PC-3 (cell line): ENCODE measurements at regions not wholly inside any gene's neighbourhood (a gene's known extent, or its start where the extent isn't known, plus 50 kb on each side); places are given as distances from the start of the nearest gene placed in this dataset.
A peak's percentile ranks its signal among the peaks of the same experiment; 100 is the strongest.

Source experiments
- ATAC-seq: fragments of 200-7000 bp; cut with Tn5 transposase; 2 replicates; pipeline ENCODE4 v1.9.1; 2020; ENCODE audit warnings: mild to moderate bottlenecking, moderate library complexity
- BruUV-seq: library from RNA; stranded (reverse); fragments of 400-500 nt; replicated peaks from 2 replicates; lab custom pipeline; 2021; lab: Mats Ljungman, UMichigan
- CTCF ChIA-PET: fragments of 300-600 bp; sonication (Branson Sonifier 250); formaldehyde crosslinking; loops from one replicate; lab custom pipeline; 2022; ENCODE audit warnings: antibody characterized with exemption; lab: Charles Lee
- POLR2A ChIA-PET: fragments of 300-600 bp; sonication (Branson Sonifier 250); formaldehyde crosslinking; loops from one replicate; lab custom pipeline; 2022; ENCODE audit warnings: antibody characterized with exemption; ENCODE audit not compliant: unreplicated experiment; lab: Charles Lee
- DNase-seq: peaks from one replicate; pipeline ENCODE4 v3.0.0-alpha.2; 2015
- H2AFZ ChIP-seq: fragments of 300-600 bp; sonication (generic); 2 replicates; pipeline ENCODE4 v1.6.0; 2016; ENCODE audit warnings: antibody characterized with exemption, low read length
- H3F3A ChIP-seq: fragments of 300-600 bp; sonication (generic); one replicate; pipeline ENCODE4 v1.6.0; 2017; ENCODE audit warnings: antibody characterized with exemption, low read length, control low read depth, mild to moderate bottlenecking; ENCODE audit not compliant: unreplicated experiment
- H3K27ac ChIP-seq: fragments of 300-600 bp; sonication (generic); 2 replicates; pipeline ENCODE4 v1.5.1; 2016; ENCODE audit warnings: mild to moderate bottlenecking, low read length
- H3K27me3 ChIP-seq: fragments of 300-600 bp; sonication (generic); 2 replicates; pipeline ENCODE4 v1.6.1; 2016; ENCODE audit warnings: low read length, mixed read lengths
- H3K36me3 ChIP-seq: fragments of 300-600 bp; sonication (generic); 2 replicates; pipeline ENCODE4 v1.6.1; 2016; ENCODE audit warnings: low read depth, mixed run types, low read length, mixed read lengths
- H3K4me1 ChIP-seq: fragments of 300-600 bp; sonication (generic); 2 replicates; pipeline ENCODE4 v1.5.1; 2016; ENCODE audit warnings: low read length; ENCODE audit not compliant: insufficient read depth
- H3K4me2 ChIP-seq: fragments of 300-600 bp; sonication (generic); 2 replicates; pipeline ENCODE4 v1.6.0; 2016; ENCODE audit warnings: low read length
- H3K4me3 ChIP-seq: fragments of 300-600 bp; sonication (generic); 2 replicates; pipeline ENCODE4 v1.5.1; 2016; ENCODE audit warnings: mild to moderate bottlenecking, low read length, mixed read lengths
- H3K79me2 ChIP-seq: fragments of 300-600 bp; sonication (generic); 2 replicates; pipeline ENCODE4 v1.6.1; 2017; ENCODE audit warnings: low read length, mixed read lengths
- H3K9ac ChIP-seq: fragments of 300-600 bp; sonication (generic); 2 replicates; pipeline ENCODE4 v1.6.0; 2016; ENCODE audit warnings: mild to moderate bottlenecking, low read length
- H3K9me2 ChIP-seq: fragments of 300-600 bp; sonication (generic); replicated peaks from 2 replicates; pipeline ENCODE4 v1.6.1; 2016; ENCODE audit warnings: mixed run types, low read length, mixed read lengths
- H3K9me3 ChIP-seq: fragments of 300-600 bp; sonication (generic); 2 replicates; pipeline ENCODE4 v1.6.1; 2016; ENCODE audit warnings: low read length, mixed read lengths
- H4K20me1 ChIP-seq: fragments of 300-600 bp; sonication (generic); 2 replicates; pipeline ENCODE4 v1.6.1; 2016; ENCODE audit warnings: low read length, mixed read lengths
- EZH2 ChIP-seq: fragments of 300-600 bp; sonication (generic); IDR thresholded peaks from one replicate; pipeline ENCODE4 v1.6.1; 2017; ENCODE audit warnings: antibody characterized with exemption, mild to moderate bottlenecking, low read length; ENCODE audit not compliant: unreplicated experiment
- EZH2phosphoT487 ChIP-seq: fragments of 300-600 bp; sonication (generic); IDR thresholded peaks from 2 replicates; pipeline ENCODE4 v1.6.1; 2018; ENCODE audit warnings: mild to moderate bottlenecking, antibody characterized with exemption, low read length, borderline replicate concordance
- intact Hi-C: fragments of 100-400 bp; cut with micrococcal nuclease; formaldehyde crosslinking; loops from 2 replicates; pipeline ENCODE4 v1.9.0; 2023
- TF ChIP-seq, protein P1 (sequence below): fragments of 300-600 bp; sonication (generic); conservative IDR thresholded peaks from 2 replicates; pipeline ENCODE4 v1.5.1; 2017; ENCODE audit warnings: antibody characterized with exemption, low read depth, mild to moderate bottlenecking, low read length

DNA sequence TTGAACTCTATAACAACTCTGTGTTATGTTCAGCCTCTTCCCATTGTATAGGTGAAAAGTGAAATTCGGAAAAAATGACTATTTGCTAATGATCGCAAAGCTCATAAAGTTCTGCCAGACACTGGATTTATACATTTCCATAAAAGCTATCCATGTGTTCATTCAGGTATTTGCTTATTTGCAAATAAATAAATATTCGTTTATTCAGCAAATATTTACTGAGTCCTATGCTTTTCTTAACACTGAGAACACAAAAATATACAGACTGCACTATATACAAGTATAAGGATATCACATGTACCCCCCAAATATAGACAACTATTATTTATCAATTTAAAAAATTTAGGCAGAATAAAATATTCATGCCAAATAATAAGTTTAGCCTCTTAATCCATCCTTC lies 63.2 kb upstream of the ATP8B1 start:
- TF ChIP-seq EZH2 (no peak), EZH2phosphoT487 (no peak)
- ChIA-PET CTCF (no interaction called here), POLR2A (no interaction called here)
- no peak for ATAC-seq
- DNase-seq: no peak
- no peak overlapping the region for H2AFZ ChIP-seq
- intact Hi-C loops: no loop called here
- no peaks in the 10 kb centered on the region for H3F3A ChIP-seq
- H3K27ac ChIP-seq: no peak overlapping the region
- no peaks in the 10 kb centered on the region for H4K20me1 ChIP-seq
- H3K9me2 ChIP-seq: no peaks in the 10 kb centered on the region
- no peaks in the 10 kb centered on the region for H3K36me3 ChIP-seq
- no peak overlapping the region for H3K4me2 ChIP-seq
- H3K27me3 ChIP-seq: no peaks in the 10 kb centered on the region
- BruUV-seq: no TSS peak
- H3K4me1 ChIP-seq: no peaks in the 10 kb centered on the region
- no peak overlapping the region for H3K9ac ChIP-seq
- no peak overlapping the region for H3K4me3 ChIP-seq
- no peaks in the 10 kb centered on the region for H3K9me3 ChIP-seq
- H3K79me2 ChIP-seq: no peaks in the 10 kb centered on the region

DNA sequence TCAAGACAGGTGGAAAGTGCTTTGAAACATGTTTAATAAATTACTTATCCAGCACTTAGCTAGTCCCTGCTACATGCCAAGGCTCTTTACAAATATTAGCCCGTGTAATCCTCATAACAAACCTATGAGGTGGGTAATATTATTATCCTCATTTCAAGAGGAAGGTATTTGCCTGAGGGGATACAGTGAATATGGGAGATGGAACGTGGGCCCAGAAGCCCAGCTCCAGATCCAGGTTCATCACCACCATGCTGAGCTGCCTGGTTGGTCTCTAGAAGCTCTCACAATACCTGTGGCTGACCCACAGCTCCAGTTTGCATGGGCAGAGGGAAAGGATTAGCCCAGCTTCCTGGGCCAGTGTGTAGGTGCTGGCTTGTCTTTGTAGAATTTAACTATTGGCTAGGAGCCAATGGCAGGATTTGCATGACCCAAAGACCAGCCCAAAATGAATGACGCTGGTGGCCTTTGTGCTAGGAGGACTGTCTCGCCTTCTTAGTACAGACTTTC lies 61.6 kb upstream of the ATP8B1 start:
- H3K36me3 ChIP-seq: no peaks in the 10 kb centered on the region
- TF ChIP-seq EZH2phosphoT487 (no peak), EZH2 (no peak)
- TF ChIP-seq, protein P1, sequence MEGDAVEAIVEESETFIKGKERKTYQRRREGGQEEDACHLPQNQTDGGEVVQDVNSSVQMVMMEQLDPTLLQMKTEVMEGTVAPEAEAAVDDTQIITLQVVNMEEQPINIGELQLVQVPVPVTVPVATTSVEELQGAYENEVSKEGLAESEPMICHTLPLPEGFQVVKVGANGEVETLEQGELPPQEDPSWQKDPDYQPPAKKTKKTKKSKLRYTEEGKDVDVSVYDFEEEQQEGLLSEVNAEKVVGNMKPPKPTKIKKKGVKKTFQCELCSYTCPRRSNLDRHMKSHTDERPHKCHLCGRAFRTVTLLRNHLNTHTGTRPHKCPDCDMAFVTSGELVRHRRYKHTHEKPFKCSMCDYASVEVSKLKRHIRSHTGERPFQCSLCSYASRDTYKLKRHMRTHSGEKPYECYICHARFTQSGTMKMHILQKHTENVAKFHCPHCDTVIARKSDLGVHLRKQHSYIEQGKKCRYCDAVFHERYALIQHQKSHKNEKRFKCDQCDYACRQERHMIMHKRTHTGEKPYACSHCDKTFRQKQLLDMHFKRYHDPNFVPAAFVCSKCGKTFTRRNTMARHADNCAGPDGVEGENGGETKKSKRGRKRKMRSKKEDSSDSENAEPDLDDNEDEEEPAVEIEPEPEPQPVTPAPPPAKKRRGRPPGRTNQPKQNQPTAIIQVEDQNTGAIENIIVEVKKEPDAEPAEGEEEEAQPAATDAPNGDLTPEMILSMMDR: no peak
- H3K9me3 ChIP-seq: no peaks in the 10 kb centered on the region
- H3K4me1 ChIP-seq: no peaks in the 10 kb centered on the region
- ChIA-PET CTCF (no interaction called here), POLR2A (no interaction called here)
- H3F3A ChIP-seq: no peaks in the 10 kb centered on the region
- no peaks in the 10 kb centered on the region for H4K20me1 ChIP-seq
- DNase-seq: no peak
- ATAC-seq: no peak
- H3K79me2 ChIP-seq: no peaks in the 10 kb centered on the region
- intact Hi-C loops: no loop called here
- H3K9me2 ChIP-seq: no peaks in the 10 kb centered on the region
- H2AFZ ChIP-seq: no peak overlapping the region
- BruUV-seq: no TSS peak
- no peak overlapping the region for H3K27ac ChIP-seq
- no peak overlapping the region for H3K9ac ChIP-seq
- no peak overlapping the region for H3K4me3 ChIP-seq
- no peaks in the 10 kb centered on the region for H3K27me3 ChIP-seq
- H3K4me2 ChIP-seq: no peak overlapping the region

DNA sequence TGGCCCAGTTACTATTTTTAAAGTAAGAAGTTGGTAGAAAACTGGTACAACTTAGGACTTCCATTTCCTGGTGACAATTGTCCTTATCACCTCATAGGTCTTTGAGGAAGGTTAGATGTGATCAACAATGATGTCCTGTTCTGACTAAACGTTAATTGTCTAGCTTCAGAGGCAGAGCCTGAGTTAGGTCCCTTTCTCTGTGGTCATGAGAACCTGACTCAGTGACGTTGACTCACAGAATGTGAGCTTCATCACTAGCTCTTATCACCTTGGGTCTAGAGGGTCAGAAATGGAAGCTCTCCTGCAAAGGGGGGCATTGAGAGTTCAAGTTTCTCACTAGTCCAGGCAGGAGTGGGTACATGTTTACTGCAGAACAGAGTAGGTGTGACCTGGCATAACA lies 60.6 kb upstream of the ATP8B1 start:
- no peaks in the 10 kb centered on the region for H3K9me2 ChIP-seq
- no peak overlapping the region for H3K4me2 ChIP-seq
- no peak overlapping the region for H3K27ac ChIP-seq

More for the DNA sequence above, 60.6 kb upstream of the ATP8B1 start:
- Histone ChIP-seq H3K9ac (no peak overlapping the region), H3K9me3 (no peaks in the 10 kb centered on the region), H3K36me3 (no peaks in the 10 kb centered on the region), H3F3A (no peaks in the 10 kb centered on the region), H4K20me1 (no peaks in the 10 kb centered on the region), H3K79me2 (no peaks in the 10 kb centered on the region), H3K27me3 (no peaks in the 10 kb centered on the region), H3K4me1 (no peaks in the 10 kb centered on the region), H3K4me3 (no peak overlapping the region), H2AFZ (no peak overlapping the region)
- POLR2A ChIA-PET: no interaction called here
- CTCF ChIA-PET: no interaction called here
- intact Hi-C loops: no loop called here
- ATAC-seq (no peak), DNase-seq (peak; percentile 25)
- no peak for TF ChIP-seq EZH2phosphoT487
- TF ChIP-seq, protein P1: no peak
- no peak for TF ChIP-seq EZH2
- BruUV-seq: no TSS peak
